Muscle of arm (tissue), 1 donor: ENCODE measurements at regions not wholly inside any gene's neighbourhood (a gene's known extent, or its start where the extent isn't known, plus 50 kb on each side); places are given as distances from the start of the nearest gene placed in this dataset.
"Not testable (repeated sequence)": the region's sequence is repeated elsewhere in the genome, so short reads cannot be mapped to it uniquely, and the experiment has no call there.

Source experiments
- DNase-seq: peaks from one replicate; pipeline ENCODE4 v3.0.0-alpha.2; 2013

DNA sequence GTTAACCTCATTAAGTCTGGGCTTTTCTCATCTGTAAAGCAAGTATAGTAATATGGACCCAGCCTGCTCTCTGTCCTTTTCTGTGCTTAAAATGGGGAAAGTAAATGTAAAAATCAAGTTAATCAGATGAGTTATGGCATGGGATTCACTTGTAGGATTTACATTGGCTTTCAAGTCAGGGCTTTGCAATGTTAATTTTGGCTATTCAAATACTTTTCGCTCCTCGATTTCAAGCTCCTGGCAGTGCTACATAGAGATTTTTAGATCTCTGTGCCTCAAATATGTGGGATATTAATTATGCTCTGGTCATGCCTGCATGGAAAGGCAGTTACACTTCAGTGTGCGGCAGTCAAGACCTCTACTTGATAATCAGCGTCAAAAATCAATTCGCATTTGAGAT is 709.8 kb downstream of the LTN1 start:
- DNase-seq: no peak

DNA sequence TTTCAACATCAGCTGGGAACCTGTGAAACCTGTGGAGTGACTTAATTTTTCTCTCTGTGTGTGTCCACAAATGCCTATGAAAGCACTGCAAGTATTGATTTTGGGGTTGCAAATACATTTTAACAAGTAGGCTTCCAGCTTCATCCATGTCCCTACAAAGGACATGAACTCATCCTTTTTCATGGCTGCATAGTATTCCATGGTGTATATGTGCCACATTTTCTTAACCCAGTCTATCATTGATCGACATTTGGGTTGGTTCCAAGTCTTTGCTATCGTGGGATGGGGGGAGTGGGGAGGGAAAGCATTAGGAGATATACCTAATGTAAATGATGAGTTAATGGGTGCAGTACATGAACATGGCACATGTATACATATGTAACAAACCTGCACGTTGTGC is 711.3 kb downstream of the LTN1 start:
- DNase-seq: not testable (repeated sequence)

DNA sequence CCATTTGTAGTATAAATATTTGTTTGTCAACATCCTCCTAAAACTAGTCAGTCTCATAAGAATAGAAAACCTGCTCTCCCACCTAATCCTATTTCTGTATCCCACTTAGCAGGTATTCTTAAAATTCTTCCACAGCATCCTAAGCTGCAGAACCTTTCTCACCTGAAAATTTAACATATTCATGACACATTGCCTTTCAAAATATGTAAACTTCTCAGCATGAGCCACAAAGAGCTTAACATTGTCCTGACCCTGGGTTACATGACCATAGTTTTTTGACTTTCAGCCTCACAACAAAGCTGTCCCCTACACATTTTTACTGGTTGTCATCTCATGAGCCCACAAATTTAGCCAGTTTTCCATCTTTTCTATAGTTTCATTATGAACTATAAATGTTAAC is 712.1 kb downstream of the LTN1 start:
- DNase-seq: no peak

DNA sequence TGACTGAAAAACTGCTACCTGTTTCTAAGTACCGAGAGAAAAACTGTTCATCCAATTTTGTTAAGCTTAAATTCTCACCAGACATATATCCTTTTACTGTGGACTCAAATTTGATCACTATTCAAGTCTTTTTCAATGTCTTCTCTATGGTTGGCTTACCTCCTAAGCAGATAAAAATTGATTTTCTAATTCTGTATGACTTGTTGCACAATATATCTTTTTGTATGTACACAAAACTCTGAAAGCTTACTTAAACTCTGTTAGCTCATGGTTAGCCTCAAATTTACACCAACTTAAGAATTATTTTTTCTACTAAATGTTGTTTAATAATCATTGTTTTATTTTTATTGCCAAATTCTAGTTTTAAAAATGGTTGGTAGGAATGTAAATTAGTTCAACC is 715.4 kb downstream of the LTN1 start:
- DNase-seq: no peak

DNA sequence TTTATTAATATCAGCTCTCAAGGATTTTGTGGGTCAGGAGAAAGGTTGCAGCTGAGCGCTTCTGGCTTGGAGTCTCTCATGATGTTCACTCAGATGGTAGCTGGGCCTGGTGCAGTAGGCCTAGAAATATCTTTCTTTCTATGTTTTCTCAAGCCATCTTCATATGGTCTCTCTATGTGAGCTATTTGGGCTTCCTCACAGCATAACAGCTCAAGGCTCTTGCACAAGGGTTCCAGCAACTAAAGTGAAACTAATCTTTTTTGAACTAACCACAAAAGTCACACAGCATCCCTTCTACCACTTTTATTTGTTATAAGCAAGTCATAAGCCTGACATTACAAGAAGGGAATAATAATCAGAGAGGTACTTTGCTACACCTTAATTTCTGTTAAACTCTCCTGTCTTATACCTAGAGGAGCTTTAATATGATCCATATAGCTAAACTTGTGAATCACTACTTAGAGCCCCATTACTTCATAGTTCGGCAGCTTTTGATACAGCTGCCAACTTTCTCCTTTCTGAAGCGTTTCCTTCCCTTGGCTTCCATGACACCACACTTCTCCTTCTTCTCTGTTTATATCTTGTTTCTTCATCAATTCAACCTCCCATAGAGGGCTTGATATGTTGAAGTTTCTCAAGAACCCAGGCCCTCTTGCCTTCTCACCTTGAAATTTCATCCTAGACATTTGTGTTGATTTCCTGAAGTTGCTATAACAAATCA is 720.2 kb downstream of the LTN1 start:
- no peak for DNase-seq

DNA sequence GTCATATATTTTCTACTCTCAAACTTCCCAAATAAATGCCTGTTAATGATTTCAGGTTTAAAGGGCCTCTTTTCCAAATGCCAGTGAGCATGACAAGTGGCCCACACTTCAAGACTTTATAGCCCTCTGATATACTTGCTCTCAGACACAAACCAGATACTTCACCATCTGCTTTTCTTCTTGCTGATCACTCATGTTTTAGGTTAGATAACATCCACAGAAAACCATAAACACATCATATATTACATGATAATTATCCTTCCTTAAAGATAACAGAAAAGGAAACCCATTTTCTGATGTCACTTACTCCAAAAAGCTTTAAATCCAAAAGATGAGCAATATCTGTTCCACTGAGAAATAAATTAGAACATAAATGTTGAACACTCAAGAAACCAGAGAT is 723.5 kb downstream of the LTN1 start:
- DNase-seq: no peak

DNA sequence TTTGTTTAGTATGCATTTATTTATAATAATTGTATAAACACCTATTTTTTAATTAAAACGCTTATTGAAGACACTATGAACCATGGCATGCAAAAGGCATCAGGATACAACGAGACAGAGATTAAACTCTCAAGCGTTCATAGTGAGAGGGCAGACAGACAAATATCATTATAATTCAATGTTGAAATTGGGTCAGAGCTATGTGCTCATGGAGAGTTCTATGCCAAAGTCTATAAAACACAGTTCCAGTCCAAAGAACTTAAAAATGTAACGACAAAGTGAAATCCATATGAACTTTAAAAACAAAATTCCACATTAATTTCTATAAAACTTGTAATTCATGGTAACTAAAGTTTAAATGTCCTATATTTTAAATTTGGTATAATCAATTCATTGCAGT is 724.0 kb downstream of the LTN1 start:
- no peak for DNase-seq

DNA sequence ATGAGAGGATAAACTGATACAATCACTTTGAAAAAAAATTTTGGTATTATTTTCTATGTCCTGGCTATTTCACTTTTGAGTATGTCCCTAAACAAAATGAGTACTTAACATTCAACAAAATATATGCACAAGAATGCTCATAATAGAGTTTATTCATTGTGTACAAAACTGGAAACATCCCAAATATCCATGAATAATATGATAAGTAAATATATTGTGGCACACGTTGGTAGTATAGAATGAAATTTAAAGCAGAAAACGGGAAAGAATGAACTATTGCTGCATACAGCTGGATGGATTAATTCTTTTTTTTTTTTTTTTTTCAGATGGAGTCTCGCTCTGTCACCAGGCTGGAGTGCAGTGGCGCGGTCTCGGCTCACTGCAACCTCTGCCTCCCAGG is 725.2 kb downstream of the LTN1 start:
- no peak for DNase-seq

DNA sequence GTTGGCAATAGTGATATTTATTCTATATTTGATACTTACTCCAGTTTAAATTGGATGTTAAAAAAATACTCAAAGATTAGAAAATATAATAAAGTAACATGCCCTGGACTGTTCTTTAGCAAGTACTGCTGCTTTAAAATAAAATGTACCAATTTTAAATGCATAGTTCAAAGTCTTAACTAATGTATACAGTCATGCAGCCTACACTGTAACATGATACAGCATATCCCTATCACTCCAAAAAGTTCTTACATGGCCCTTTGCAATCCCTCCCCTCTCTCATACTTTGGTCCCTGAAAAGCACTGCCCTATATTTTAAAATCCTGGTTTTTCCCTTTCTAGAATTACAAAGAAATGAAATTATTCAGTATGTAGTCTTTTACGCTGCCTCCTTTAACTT is 726.6 kb downstream of the LTN1 start:
- no peak for DNase-seq

DNA sequence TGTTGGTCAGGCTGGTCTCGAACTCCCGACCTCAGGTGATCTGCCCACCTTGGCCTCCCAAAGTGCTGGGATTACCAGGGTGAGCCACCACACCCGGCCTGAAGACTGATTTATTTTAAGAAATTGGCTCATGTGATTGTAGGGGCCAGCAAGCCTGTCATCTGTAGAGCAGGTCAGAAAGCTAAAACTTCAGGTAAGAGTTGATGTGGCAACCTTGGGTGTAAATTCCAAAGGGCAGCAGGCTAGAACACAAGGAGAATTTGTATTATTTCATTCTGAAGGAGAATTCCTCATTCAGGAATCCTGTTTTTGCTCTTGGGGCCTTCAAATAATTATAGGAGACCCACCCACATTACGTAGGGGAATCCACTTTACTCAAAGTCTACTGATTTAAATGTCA is 728.7 kb downstream of the LTN1 start:
- DNase-seq: no peak

DNA sequence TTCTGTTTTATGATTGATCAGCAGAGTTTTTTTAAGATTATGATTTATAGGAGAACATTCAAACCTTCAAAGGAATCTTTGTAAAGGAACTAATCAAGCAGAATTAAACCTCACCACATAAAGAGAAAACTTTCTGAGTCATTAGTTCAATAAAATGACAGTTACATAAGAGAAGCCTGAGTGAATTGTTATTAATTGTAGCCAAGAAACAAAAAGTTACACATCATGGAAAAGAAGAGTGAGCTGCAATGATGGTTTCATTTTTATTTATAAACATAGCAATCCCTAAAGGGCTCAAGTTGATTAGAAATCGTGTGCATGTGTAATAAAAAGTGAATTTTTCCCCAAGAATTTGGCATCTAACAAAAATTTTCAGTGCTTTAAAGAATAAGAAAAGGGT is 731.4 kb downstream of the LTN1 start:
- no peak for DNase-seq

DNA sequence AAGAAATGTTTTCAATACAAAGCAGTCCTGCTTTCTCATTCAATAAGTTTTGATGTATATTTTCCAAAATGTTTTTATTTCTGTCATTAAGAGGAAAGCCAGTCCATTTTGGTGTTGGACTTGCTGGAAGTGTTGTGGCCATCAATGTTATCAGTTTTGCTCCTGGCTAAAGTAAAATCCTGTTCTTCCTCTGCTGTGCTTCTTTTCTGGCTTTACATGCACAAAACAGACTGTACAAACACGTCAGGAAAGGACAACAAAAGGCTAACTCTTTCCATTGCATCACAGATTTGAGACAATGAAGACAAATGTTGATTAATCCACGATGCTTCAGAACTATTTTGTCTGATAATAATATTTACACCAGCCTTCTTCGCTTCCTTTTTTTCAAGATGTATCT is 735.4 kb downstream of the LTN1 start:
- no peak for DNase-seq

DNA sequence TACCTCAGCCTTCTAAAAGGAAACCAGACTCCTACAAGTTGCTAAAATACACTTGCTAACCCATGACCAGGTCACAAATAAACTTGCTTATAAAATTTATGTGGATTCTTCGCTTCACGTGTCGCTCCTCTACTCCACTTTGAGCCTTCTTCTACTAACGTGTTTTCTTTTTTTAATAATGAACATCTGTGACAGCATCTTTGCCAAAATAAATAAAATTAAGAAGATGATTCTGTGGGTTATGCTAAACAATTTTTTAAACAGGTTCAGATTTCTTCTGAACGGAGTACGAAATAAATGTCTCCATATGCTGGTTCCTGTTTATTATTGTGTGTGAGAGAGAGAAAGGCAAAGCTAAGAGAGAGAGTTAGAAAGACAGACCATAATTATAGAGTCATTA is 735.8 kb downstream of the LTN1 start:
- DNase-seq: no peak

DNA sequence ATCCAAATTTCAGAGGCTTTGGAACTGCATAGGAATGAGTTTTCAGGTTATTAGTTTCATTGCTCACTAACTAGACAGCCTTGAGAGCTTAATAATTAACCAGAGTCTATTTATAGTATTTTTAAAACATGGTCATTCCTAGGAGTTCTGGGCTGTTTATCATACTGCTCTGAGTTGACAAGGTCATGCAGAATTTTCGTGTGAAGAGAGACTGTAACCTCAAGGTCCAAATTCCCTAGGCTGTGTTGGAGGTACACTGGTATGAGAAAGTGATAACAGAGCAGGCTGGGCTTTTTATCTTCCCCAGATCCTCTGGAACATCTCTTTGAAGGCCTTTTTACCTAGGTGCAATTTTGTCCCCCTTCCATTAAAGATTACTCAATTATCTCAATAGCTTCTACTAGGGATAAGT is 736.3 kb downstream of the LTN1 start:
- no peak for DNase-seq

DNA sequence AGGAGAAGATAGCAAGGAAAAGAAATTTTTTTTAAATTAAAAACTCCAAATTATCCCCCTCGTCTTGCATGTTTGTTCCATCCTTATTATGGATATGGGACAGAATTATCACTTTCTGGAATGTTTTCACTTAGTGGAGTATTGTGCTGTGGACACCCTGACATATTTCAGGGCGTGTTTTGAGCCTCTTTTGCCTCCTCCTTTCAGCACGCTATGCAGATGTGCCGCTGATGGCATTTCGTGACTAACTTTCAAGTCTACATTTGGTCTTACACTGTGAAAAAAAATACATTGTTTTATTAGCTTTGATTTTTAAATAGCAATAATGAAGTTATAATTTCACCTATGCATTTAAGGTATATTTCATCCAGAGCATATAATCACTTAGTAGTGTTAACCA is 738.7 kb downstream of the LTN1 start:
- no peak for DNase-seq

DNA sequence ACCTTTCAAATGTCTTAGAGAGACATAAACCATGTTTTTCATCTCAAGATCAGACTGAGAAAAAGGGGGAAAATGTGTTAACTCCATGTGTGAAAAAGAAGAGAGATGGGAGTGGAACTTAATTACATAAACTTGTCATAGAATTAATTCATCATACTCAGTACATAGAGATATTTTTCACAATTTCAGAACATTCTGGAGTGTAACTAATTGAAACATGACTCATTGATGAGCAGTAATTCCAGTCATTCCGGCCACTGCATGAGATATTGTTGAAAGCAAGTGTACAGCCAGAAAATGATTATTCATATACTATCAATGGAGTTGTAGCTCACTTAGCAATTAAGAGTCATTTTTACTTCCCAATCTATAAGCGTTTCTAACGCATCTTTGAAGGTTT is 739.3 kb downstream of the LTN1 start:
- DNase-seq: no peak

DNA sequence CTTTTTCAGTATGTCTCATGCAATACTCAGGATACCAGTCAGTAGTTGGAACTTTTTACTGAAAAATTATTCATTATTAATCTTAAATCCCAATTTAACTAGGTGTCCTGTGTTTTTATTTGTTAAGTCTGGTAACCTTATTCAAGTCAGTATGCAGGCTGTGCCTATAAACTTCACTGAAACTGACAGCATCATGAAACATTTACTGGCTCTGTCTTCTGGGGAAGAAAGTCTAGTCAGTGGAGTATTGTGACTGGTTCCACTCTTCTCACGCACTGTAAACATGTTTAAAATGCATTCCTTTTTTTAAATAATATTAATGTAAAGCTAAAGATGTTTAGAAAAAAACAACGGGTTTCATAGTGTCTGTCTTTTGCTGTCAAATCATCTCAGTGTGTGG is 739.7 kb downstream of the LTN1 start:
- DNase-seq: no peak

DNA sequence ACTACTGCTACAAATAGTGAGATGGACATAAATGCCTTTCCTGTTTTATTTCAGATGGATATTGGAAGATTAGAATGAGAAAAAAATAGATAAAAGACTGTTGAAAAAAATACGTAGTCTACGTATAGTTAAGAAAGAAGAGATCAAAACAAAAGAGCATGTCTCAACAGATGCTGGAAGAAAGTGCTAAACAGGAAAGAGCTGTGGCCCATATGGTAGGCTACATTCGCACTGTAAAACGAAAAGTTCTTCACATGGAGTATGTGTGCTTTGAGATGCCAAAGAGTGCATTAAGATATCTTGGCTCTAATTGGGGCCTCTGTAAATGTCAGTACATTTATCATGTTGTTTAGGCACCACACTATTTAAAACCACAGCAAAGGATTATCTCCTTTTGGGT is 741.7 kb downstream of the LTN1 start:
- no peak for DNase-seq

DNA sequence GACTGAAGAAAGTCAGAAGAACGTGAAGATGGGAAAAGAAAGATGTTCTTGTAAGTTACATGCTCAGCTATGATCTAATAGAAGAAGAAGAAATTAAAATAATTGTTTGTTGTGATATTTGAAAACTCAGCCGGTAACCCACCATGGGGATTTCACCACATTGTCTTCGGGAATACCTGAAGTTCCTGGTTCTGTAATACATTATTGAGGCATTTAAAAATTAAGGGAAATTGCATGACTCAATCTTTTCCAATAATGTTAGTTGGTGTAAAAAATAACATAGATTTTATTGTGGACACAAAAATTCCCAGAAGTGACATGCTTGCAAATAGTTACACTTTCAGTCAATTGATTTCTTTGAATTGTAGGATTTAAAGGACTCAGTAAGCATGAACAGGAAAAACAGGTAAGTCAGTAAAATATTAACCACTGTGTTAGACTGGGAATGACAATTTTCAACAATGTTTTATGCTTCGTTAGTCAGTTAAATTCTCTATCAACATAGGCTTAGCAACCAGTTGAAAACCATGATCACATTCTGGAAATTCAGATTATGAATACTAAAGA is 745.1 kb downstream of the LTN1 start:
- no peak for DNase-seq

DNA sequence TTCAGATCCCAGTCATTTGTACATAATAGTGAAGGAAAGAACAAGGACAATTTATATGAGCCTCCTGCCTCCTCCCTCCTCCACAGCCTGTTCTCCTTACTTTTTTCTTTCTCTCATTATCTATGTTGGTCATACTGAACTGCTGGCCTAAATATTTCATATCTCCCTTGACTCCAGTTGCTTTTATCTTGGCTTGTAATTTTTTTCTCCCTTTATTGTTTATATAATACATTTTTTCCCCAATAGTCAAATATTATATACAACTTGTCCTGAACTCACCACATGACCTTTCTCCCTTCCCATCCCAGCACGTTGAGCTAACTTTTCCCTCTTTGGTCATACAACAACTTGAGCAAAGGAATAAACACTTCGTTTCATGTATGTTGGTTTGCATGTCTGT is 752.1 kb downstream of the LTN1 start:
- no peak for DNase-seq

DNA sequence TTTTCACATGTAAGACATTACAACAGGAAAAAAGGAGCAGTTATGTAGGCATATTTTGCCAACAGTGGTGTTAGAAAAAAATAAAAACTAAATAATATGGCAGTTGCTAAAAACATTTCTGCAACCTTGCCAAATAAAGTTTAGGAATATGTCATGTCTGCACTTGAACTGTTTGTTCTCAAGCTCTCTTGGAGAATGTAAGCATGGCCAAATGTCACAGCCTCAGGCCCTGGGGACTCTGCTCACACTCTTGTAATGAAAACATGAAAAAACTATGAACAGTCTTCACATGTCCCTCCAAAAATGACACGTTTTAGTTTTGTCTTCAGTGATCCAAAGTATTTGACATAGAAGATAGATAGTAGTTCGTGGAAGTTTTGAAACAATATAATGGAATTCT is 753.3 kb downstream of the LTN1 start:
- no peak for DNase-seq

DNA sequence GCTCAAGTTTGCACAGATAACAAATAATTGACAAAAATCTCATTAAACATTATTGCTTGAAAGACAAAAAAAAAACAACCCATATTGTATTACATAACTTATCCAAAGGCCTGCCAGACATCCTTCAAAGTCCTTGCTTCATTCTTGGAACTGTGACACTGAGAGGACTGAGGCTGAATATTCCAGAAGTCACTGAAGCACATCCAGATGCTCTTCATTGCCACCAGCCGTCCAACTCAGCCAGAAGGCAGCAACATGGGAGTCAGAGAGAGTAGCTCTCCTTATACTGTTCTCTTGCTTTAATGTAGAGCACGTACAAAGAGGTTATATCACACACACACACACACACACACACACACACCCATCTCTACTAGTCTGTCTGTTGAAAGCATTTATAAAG is 755.0 kb downstream of the LTN1 start:
- DNase-seq: no peak

DNA sequence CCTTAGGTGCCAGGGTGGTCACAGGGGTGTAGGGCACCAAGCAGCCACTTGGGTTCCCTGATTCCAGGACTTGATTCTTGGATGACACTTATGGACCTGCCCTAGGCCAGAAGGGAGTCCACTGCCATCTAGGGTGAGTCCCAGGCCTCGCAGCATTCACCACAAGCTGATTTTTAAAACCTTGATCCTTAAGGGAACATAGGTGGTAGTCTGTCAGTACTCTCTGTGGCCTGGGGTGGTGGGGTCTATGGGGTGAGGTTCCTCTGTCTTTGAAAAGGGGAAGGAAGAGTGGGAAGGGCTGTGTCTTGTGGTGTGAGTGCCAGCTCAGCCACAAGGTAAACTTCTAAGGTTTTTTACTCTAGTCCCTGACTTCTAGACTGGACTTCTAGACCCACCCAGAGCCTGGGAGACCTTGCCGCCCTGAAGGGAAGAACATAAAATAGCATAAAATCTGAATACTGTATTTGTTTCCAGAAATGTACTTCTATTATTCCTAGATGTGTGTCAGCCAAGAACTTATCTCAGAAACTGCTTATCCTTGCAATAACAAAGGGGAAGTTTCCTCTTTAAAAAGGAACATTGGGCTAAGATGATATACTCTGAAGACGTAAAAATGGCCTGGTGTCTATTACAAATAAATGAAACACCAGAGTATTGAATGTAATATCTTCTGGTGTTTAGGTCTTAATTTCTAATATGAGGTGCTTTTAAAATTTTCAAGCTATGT is 757.3 kb downstream of the LTN1 start:
- DNase-seq: no peak

DNA sequence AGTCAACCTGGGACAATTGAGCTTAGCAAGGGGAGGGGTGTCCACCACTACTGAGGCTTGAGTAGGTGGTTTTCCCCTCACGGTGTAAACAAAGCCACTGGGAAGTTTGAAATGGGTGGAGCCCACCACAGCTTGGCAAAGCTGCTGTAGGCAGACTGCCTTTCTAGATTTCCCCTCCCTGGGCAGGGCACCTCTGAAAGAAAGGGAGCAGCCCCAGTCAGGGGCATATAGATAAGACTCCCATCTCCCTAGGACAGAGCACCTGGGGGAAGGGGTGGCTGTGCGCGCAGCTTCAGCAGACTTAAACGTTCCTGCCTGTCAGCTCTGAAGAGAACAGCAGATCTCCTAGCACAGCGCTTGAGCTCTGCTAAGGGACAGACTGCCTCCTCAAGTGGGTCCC is 758.4 kb downstream of the LTN1 start:
- no peak for DNase-seq
